Lower lobe of right lung (tissue), 2 donors: ENCODE measurements at regions not wholly inside any gene's neighbourhood (a gene's known extent, or its start where the extent isn't known, plus 50 kb on each side); places are given as distances from the start of the nearest gene placed in this dataset.
"Not testable (repeated sequence)": the region's sequence is repeated elsewhere in the genome, so short reads cannot be mapped to it uniquely, and the experiment has no call there.

Experiments
- ATAC-seq, 2 donors: fragments of 200-7000 bp; cut with Tn5 transposase; one replicate each; pipeline ENCODE4 v1.9.1; 2020 to 2022; ENCODE audit warnings: mild to moderate bottlenecking in 2 of 2, moderate library complexity in 2 of 2
- DNase-seq: peaks from one replicate; pipeline ENCODE4 v3.0.0-alpha.2; 2020
- H3K27ac ChIP-seq: fragments of 200-600 bp; one replicate; pipeline ENCODE4 v1.8.0; 2022
- H3K27me3 ChIP-seq: fragments of 200-600 bp; one replicate; pipeline ENCODE4 v1.8.0; 2022; ENCODE audit warnings: low read depth
- H3K36me3 ChIP-seq: fragments of 200-600 bp; one replicate; pipeline ENCODE4 v1.8.0; 2022; ENCODE audit warnings: mild to moderate bottlenecking
- H3K4me1 ChIP-seq: fragments of 200-600 bp; one replicate; pipeline ENCODE4 v1.8.0; 2022
- H3K4me3 ChIP-seq: fragments of 200-600 bp; one replicate; pipeline ENCODE4 v1.8.0; 2022; ENCODE audit warnings: mild to moderate bottlenecking
- H3K9me3 ChIP-seq: fragments of 200-600 bp; one replicate; pipeline ENCODE4 v1.8.0; 2022
- intact Hi-C: fragments of 100-400 bp; cut with DNase I; formaldehyde crosslinking; loops from one replicate; pipeline ENCODE4 v1.11.0; 2022
- TF ChIP-seq, protein P1 (sequence below): fragments of 200-600 bp; IDR thresholded peaks from one replicate; pipeline ENCODE4 v1.8.0; 2022; ENCODE audit warnings: antibody characterized with exemption, mild to moderate bottlenecking
- donor health status: DM: no; HTN: yes; CAD: no; lungs with severe emphysema.

DNA sequence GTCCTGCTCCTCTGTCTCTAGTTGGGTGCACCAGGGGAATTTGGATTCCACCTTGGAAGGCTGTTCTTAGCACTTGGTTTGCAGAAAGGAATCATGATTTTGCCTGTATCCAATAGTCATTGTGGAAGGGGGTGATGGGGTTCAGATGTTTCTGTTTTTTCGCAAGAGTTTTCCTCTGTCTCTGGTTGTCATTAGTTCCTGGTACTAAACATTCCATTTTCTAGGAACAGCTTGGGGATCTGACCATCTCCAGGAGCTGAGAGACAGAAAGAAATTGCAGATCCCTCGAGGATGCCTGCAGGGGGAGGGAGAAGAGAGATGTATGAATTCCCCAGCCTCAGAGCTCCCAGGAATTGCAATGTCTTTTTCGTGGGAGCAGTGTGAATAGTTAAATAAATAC, 70.9 kb downstream of the CYTL1 start:
- TF ChIP-seq, protein P1, sequence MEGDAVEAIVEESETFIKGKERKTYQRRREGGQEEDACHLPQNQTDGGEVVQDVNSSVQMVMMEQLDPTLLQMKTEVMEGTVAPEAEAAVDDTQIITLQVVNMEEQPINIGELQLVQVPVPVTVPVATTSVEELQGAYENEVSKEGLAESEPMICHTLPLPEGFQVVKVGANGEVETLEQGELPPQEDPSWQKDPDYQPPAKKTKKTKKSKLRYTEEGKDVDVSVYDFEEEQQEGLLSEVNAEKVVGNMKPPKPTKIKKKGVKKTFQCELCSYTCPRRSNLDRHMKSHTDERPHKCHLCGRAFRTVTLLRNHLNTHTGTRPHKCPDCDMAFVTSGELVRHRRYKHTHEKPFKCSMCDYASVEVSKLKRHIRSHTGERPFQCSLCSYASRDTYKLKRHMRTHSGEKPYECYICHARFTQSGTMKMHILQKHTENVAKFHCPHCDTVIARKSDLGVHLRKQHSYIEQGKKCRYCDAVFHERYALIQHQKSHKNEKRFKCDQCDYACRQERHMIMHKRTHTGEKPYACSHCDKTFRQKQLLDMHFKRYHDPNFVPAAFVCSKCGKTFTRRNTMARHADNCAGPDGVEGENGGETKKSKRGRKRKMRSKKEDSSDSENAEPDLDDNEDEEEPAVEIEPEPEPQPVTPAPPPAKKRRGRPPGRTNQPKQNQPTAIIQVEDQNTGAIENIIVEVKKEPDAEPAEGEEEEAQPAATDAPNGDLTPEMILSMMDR: no peak
- no peaks in the 10 kb centered on the region for H3K27me3 ChIP-seq
- H3K9me3 ChIP-seq: peaks cover 4% of the 10 kb centered on the region
- no peaks in the 10 kb centered on the region for H3K4me1 ChIP-seq
- ATAC-seq (no peak), DNase-seq (no peak)
- H3K36me3 ChIP-seq: no peaks in the 10 kb centered on the region
- H3K27ac ChIP-seq: no peak overlapping the region
- H3K4me3 ChIP-seq: no peak overlapping the region
- intact Hi-C loops: no loop called here

DNA sequence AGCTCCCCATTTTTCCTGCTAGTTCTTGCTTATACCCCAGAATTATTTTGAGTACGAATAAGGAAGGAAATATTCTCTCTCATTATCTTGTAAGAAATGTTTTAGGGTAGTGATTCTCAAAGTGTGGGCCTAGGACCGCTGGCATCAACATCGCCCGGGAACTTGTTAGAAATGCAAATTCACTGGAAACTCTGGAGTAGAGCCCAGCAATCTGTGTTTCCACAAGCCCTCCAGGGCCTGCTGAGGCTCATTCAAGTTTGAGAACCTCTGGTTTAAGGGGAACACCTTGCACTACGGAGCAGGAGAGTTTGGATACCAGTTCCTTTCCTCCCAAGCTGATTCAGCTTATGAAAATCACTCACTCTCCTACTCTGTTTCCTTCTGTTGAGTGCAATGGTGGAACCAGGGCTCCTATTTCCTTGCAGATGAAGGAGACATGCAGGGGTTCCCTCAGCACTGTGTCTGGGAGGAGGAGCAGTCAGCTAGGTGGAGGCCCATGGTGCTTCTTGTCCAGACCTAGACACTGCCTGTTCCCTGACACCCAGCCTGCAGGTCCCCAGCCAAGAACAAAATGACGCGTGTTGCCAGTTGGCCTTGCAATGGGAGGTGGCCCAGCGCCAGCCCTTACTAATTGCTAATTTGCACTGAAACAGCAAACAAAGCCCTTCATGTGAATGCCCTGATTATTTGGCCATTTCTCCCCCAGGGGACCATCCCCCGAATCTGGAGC, 68.5 kb downstream of the CYTL1 start:
- Histone ChIP-seq H3K36me3 (no peaks in the 10 kb centered on the region), H3K27ac (no peak overlapping the region), H3K27me3 (no peaks in the 10 kb centered on the region), H3K4me3 (no peak overlapping the region), H3K4me1 (no peaks in the 10 kb centered on the region), H3K9me3 (peaks cover 4% of the 10 kb centered on the region)
- TF ChIP-seq, protein P1: no peak
- intact Hi-C loops: no loop called here
- ATAC-seq (no peak), DNase-seq (no peak)

DNA sequence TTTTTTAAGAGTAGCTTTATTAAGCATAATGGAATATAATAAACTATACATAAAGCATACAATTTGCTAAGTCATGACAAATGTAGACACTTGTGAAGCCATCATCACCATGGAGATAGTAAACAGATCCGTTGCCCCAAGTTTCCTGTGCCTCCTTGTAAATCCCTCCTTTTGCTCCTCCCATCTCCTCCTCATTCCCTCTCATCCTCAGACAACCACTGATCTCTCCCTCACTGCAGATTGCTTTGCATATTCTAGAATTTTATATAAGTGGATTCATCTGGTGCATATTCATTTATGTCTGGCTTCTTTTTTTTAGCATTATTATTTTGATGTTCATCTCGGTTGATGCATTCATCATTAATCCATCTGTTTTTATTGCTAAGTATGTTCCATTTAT, 67.0 kb downstream of the CYTL1 start:
- H3K4me3 ChIP-seq: no peak overlapping the region
- H3K36me3 ChIP-seq: no peaks in the 10 kb centered on the region
- H3K9me3 ChIP-seq: peaks cover 4% of the 10 kb centered on the region
- H3K27ac ChIP-seq: no peak overlapping the region
- ATAC-seq: no peak
- H3K27me3 ChIP-seq: no peaks in the 10 kb centered on the region
- TF ChIP-seq, protein P1: no peak
- no peaks in the 10 kb centered on the region for H3K4me1 ChIP-seq
- no peak for DNase-seq
- intact Hi-C loops: no loop called here

DNA sequence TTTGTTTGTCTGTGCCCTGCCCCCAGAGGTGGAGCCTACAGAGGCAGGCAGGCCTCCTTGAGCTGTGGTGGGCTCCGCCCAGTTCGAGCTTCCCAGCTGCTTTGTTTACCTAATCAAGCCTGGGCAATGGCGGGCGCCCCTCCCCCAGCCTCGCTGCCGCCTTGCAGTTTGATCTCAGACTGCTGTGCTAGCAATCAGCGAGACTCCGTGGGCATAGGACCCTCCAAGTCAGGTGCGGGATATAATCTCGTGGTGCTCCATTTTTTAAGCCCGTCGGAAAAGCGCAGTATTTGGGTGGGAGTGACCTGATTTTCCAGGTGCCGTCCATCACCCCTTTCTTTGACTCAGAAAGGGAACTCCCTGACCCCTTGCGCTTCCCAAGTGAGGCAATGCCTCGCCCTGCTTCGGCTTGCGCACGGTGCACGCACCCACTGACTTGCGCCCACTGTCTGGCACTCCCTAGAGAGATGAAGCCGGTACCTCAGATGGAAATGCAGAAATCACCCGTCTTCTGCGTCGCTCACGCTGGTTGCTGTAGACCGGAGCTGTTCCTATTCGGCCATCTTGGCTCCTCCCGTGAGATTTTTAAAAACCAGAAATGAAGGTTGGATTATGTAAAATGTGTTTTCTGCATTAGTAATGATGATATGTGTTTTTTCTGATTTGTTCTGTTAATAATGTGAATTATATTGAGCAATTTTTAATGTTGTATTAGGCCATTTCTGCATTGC, 59.7 kb downstream of the CYTL1 start:
- intact Hi-C loops, H3K27ac ChIP-seq, H3K4me3 ChIP-seq, H3K27me3 ChIP-seq, ATAC-seq, H3K36me3 ChIP-seq, DNase-seq, H3K4me1 ChIP-seq: not testable (repeated sequence)
- H3K9me3 ChIP-seq: peaks cover 32% of the 10 kb centered on the region

DNA sequence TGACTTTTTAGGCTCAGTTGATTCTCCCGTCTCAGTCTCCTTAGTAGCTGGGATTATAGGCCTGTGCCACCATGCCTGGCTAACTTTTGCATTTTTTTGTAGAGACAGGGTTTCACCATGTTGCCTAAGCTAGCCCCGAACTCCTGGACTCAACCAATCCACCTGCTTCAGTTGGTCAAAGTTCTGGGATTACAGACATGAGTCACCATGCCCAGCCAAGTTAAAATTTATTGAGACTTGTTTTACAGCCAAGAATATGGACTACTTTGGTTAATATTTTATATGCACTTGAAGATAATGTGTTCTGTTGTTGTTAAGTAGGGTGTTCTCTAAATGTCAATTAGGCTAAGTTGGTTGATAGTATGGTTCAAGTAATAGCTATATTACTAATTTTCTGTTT, 58.7 kb downstream of the CYTL1 start:
- no peaks in the 10 kb centered on the region for H3K27me3 ChIP-seq
- DNase-seq (no peak), ATAC-seq (no peak)
- H3K4me3 ChIP-seq: no peak overlapping the region
- H3K9me3 ChIP-seq: peaks cover 32% of the 10 kb centered on the region
- H3K27ac ChIP-seq: no peak overlapping the region
- no peaks in the 10 kb centered on the region for H3K4me1 ChIP-seq
- H3K36me3 ChIP-seq: no peaks in the 10 kb centered on the region
- intact Hi-C loops: no loop called here
- TF ChIP-seq, protein P1: no peak

DNA sequence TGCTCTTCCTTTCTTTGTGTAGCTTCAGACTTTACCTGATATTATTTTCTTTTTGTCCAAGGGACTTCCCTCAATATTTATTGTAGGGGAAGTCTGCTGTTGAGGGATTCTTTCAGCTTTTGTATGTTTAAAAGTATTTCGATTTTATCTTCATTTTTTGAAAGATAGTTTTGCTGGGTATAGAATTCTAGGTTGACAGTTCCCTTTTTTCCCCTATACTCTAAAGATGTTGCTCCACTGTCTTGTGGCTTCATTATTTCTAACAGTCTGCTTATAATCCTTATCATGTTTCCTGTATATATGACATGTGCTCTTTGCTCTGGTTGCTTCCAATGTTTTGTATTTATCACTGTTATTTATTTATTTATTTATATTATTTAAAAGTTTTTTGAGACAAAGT, 57.3 kb downstream of the CYTL1 start:
- no peak for ATAC-seq
- H3K4me3 ChIP-seq: no peak overlapping the region
- no peak overlapping the region for H3K27ac ChIP-seq
- no peaks in the 10 kb centered on the region for H3K36me3 ChIP-seq
- intact Hi-C loops: no loop called here
- no peaks in the 10 kb centered on the region for H3K27me3 ChIP-seq
- no peak for DNase-seq
- H3K4me1 ChIP-seq: no peaks in the 10 kb centered on the region
- TF ChIP-seq, protein P1: no peak
- peaks cover 32% of the 10 kb centered on the region for H3K9me3 ChIP-seq
